NCI-H2107 treated with DMSO at 0.1 percent for 48 hours (cell line): ENCODE measurements at regions not wholly inside any gene's neighbourhood (a gene's known extent, or its start where the extent isn't known, plus 50 kb on each side); places are given as distances from the start of the nearest gene placed in this dataset.
"Not testable (repeated sequence)": the region's sequence is repeated elsewhere in the genome, so short reads cannot be mapped to it uniquely, and the experiment has no call there.

Experiments
- DNase-seq: peaks from one replicate; lab custom pipeline; 2025; ENCODE audit not compliant: unreplicated experiment; lab: John Stamatoyannopoulos, UW

GRCh38 chr20:1757606-1758512 lies 100.3 kb upstream of the SIRPG start:
- no peak for DNase-seq

- no peak for DNase-seq
Measured at GRCh38 chr20:1757072-1757471, 99.5 kb upstream of the SIRPG start.

- no peak for DNase-seq
Measured at GRCh38 chr20:1754749-1755148, 97.2 kb upstream of the SIRPG start.

- DNase-seq = no peak
Measured at GRCh38 chr20:1754306-1754705, 96.7 kb upstream of the SIRPG start.

GRCh38 chr20:1752045-1752444 lies 94.5 kb upstream of the SIRPG start:
- no peak for DNase-seq

- no peak for DNase-seq
Measured at GRCh38 chr20:1748777-1749176, 91.2 kb upstream of the SIRPG start.

- no peak for DNase-seq
Measured at GRCh38 chr20:1747953-1748577, 90.5 kb upstream of the SIRPG start.

- not testable (repeated sequence) for DNase-seq
Measured at GRCh38 chr20:1742049-1742434, 84.5 kb upstream of the SIRPG start.

- DNase-seq = no peak
Measured at GRCh38 chr20:1741309-1742048, 83.9 kb upstream of the SIRPG start.

- DNase-seq = no peak
Measured at GRCh38 chr20:1737134-1737533, 79.6 kb upstream of the SIRPG start.

GRCh38 chr20:1735417-1736089 lies 78.0 kb upstream of the SIRPG start:
- DNase-seq = no peak

GRCh38 chr20:1734269-1734858 lies 76.8 kb upstream of the SIRPG start:
- no peak for DNase-seq

- DNase-seq = not testable (repeated sequence)
Measured at GRCh38 chr20:1731828-1732375, 74.3 kb upstream of the SIRPG start.

- not testable (repeated sequence) for DNase-seq
Measured at GRCh38 chr20:1730981-1731711, 73.6 kb upstream of the SIRPG start.

GRCh38 chr20:1727303-1727702 lies 69.7 kb upstream of the SIRPG start:
- DNase-seq = not testable (repeated sequence)

- DNase-seq = no peak
Measured at GRCh38 chr20:1724901-1725300, 67.3 kb upstream of the SIRPG start.

GRCh38 chr20:1722513-1723050 lies 65.0 kb upstream of the SIRPG start:
- no peak for DNase-seq

GRCh38 chr20:1721687-1722512 lies 64.3 kb upstream of the SIRPG start:
- DNase-seq = no peak
